HCT116 (cell line): ENCODE measurements at regions not wholly inside any gene's neighbourhood (a gene's known extent, or its start where the extent isn't known, plus 50 kb on each side); places are given as distances from the start of the nearest gene placed in this dataset.

Experiments
- ATAC-seq: fragments of 200-7000 bp; cut with Tn5 transposase; 2 replicates; pipeline ENCODE4 v1.9.1; 2020; ENCODE audit warnings: mild to moderate bottlenecking, moderate library complexity
- BruUV-seq: library from RNA; stranded (reverse); fragments of 400-500 nt; replicated peaks from 2 replicates; lab custom pipeline; 2021; lab: Mats Ljungman, UMichigan
- CTCF ChIA-PET: fragments of 300-600 bp; sonication (Branson Sonifier 250); formaldehyde crosslinking; loops from one replicate; lab custom pipeline; 2021; ENCODE audit warnings: antibody characterized with exemption; lab: Charles Lee
- POLR2A ChIA-PET: fragments of 300-600, 350-600 bp; sonication (Branson Sonifier 250); formaldehyde crosslinking; loops from one replicate; lab custom pipeline; 2021; ENCODE audit warnings: antibody characterized with exemption; lab: Charles Lee
- RAD21 ChIA-PET, 2 experiments: fragments of 300-600 bp; sonication (Branson Sonifier 250); formaldehyde crosslinking; loops; one replicate each; lab custom pipeline; 2023; ENCODE audit warnings: low total read pairs in 2 of 2; ENCODE audit not compliant: uncharacterized antibody in 2 of 2, unreplicated experiment in 2 of 2, low non-redundant PET in 1 of 2; lab: Charles Lee
- DNase-seq: peaks from one replicate; pipeline ENCODE4 v3.0.0-alpha.2; 2010; ENCODE audit warnings: low read depth, low spot score
- H2AFZ ChIP-seq: fragments of 200-600 bp; shearing (Covaris generic), sonication (generic); 2 replicates; pipeline ENCODE4 v1.6.1; 2017; ENCODE audit warnings: low read depth, mixed run types, mixed read lengths, antibody characterized with exemption, low read length; ENCODE audit not compliant: poor library complexity, severe bottlenecking
- H3K27ac ChIP-seq: 2 replicates; pipeline ENCODE4 v1.5.1; 2012; ENCODE audit warnings: low read depth, low read length
- H3K27me3 ChIP-seq: fragments of 200-600 bp; sonication (generic); 2 replicates; pipeline ENCODE4 v1.6.1; 2016; ENCODE audit warnings: mixed run types, low read length, mixed read lengths; ENCODE audit not compliant: insufficient read depth
- H3K36me3 ChIP-seq, 2 experiments: fragments of 200-500 bp in 1 of 2; fragments of 200-600 bp in 1 of 2; sonication (Bioruptor generic) in 1 of 2; sonication (generic) in 1 of 2; 2 replicates each; pipeline versions ENCODE4 v1.5.1 to v1.6.1; 2014 to 2016; ENCODE audit warnings: low read length in 2 of 2, inconsistent platforms in 1 of 2, mixed read lengths in 1 of 2, mixed run types in 1 of 2; ENCODE audit not compliant: insufficient read depth in 2 of 2, control insufficient read depth in 1 of 2
- H3K4me1 ChIP-seq, 2 experiments: fragments of 200-600 bp in 1 of 2; sonication (generic) in 1 of 2; 2 replicates each; pipeline versions ENCODE4 v1.5.1 to v1.6.1; 2012 to 2017; ENCODE audit warnings: low read length in 2 of 2, inconsistent platforms in 1 of 2, mild to moderate bottlenecking in 1 of 2, mixed read lengths in 1 of 2, mixed run types in 1 of 2, moderate library complexity in 1 of 2; ENCODE audit not compliant: insufficient read depth in 2 of 2, control insufficient read depth in 1 of 2
- H3K4me2 ChIP-seq: fragments of 200-600 bp; sonication (generic); 2 replicates; pipeline ENCODE4 v1.6.1; 2017; ENCODE audit warnings: mixed run types, low read length, mixed read lengths
- H3K4me3 ChIP-seq, 2 experiments: fragments of 200-600 bp in 1 of 2; sonication (generic) in 1 of 2; replicated peaks in 1 of 2; 2 replicates each; pipeline ENCODE4 v1.5.1; 2011 to 2016; ENCODE audit warnings: low read length in 2 of 2, control low read depth in 1 of 2, low read depth in 1 of 2, mild to moderate bottlenecking in 1 of 2, mixed read lengths in 1 of 2, mixed run types in 1 of 2
- H3K79me2 ChIP-seq: fragments of 200-600 bp; sonication (generic); 2 replicates; pipeline ENCODE4 v1.6.1; 2017; ENCODE audit warnings: mild to moderate bottlenecking, mixed run types, low read length, moderate library complexity, mixed read lengths; ENCODE audit not compliant: insufficient read depth
- H3K9ac ChIP-seq: fragments of 200-600 bp; sonication (generic); 2 replicates; pipeline ENCODE4 v1.6.1; 2016; ENCODE audit warnings: low read length, mixed read lengths
- H3K9me2 ChIP-seq: fragments of 200-600 bp; sonication (generic), shearing (Covaris generic); 2 replicates; pipeline ENCODE4 v1.6.1; 2017; ENCODE audit warnings: mixed run types, mild to moderate bottlenecking, moderate library complexity; ENCODE audit not compliant: insufficient read depth
- H3K9me3 ChIP-seq, 2 experiments: fragments of 200-500 bp in 1 of 2; fragments of 200-600 bp in 1 of 2; sonication (Bioruptor generic) in 1 of 2; sonication (generic) in 1 of 2; 2 replicates each; pipeline ENCODE4 v1.6.1; 2014 to 2017; ENCODE audit warnings: low read length in 2 of 2, mixed read lengths in 2 of 2, inconsistent platforms in 1 of 2, low read depth in 1 of 2, mild to moderate bottlenecking in 1 of 2, mixed run types in 1 of 2, moderate library complexity in 1 of 2; ENCODE audit not compliant: control insufficient read depth in 1 of 2, insufficient read depth in 1 of 2
- H4K20me1 ChIP-seq: fragments of 200-600 bp; sonication (generic), shearing (Covaris generic); 2 replicates; pipeline ENCODE4 v1.6.1; 2017; ENCODE audit warnings: mixed run types, mild to moderate bottlenecking, moderate library complexity; ENCODE audit not compliant: insufficient read depth
- CBX3 ChIP-seq: IDR thresholded peaks from 2 replicates; pipeline ENCODE4 v1.6.1; 2012; ENCODE audit warnings: low read depth
- CTCF ChIP-seq, 3 experiments: fragments of 200-600 bp in 1 of 3; sonication (generic) in 1 of 3; IDR thresholded peaks in 2 of 3; conservative IDR thresholded peaks in 1 of 3; 2 replicates each; pipeline ENCODE4 v1.5.1; 2012 to 2017; ENCODE audit warnings: low read depth in 2 of 3, low read length in 2 of 3, antibody characterized with exemption in 1 of 3, borderline replicate concordance in 1 of 3, control low read depth in 1 of 3, mild to moderate bottlenecking in 1 of 3, mixed read lengths in 1 of 3, mixed run types in 1 of 3, moderate library complexity in 1 of 3; ENCODE audit not compliant: insufficient read depth in 1 of 3
- EGR1 ChIP-seq: IDR thresholded peaks from 2 replicates; pipeline ENCODE4 v1.6.1; 2012; ENCODE audit warnings: low read depth
- FOSL1 ChIP-seq: IDR thresholded peaks from 2 replicates; pipeline ENCODE4 v1.6.1; 2012; ENCODE audit warnings: low read depth
- JUND ChIP-seq: IDR thresholded peaks from 2 replicates; pipeline ENCODE4 v1.6.1; 2012
- POLR2A ChIP-seq: IDR thresholded peaks from 2 replicates; pipeline ENCODE4 v1.7.0; 2011; ENCODE audit warnings: borderline replicate concordance; ENCODE audit not compliant: insufficient read depth, insufficient read length; ENCODE audit errors: extremely low read depth
- POLR2AphosphoS5 ChIP-seq: IDR thresholded peaks from 2 replicates; pipeline ENCODE4 v1.6.1; 2011; ENCODE audit warnings: mild to moderate bottlenecking, low read depth, low read length, moderate library complexity
- SRF ChIP-seq: IDR thresholded peaks from 2 replicates; pipeline ENCODE4 v1.6.1; 2012; ENCODE audit warnings: low read depth
- TCF7L2 ChIP-seq: IDR thresholded peaks from 2 replicates; pipeline ENCODE4 v1.7.0; 2011; ENCODE audit warnings: borderline replicate concordance, inconsistent platforms; ENCODE audit not compliant: insufficient read depth, insufficient read length; ENCODE audit errors: extremely low read depth
- ZFX ChIP-seq: fragments of 450-650 bp; IDR thresholded peaks from 2 replicates; pipeline ENCODE4 v1.6.1; 2017
- ZNF274 ChIP-seq: fragments of 200-500 bp; sonication (Bioruptor generic); IDR thresholded peaks from 2 replicates; pipeline ENCODE4 v1.6.1; 2014; ENCODE audit warnings: mild to moderate bottlenecking, low read depth, low read length, inconsistent platforms
- intact Hi-C: fragments of 100-400 bp; cut with micrococcal nuclease; formaldehyde crosslinking; loops from 2 replicates; pipeline ENCODE4 v1.10.0; 2022
- TF ChIP-seq, protein P1 (sequence below): IDR thresholded peaks from 2 replicates; pipeline ENCODE4 v1.6.1; 2012

DNA sequence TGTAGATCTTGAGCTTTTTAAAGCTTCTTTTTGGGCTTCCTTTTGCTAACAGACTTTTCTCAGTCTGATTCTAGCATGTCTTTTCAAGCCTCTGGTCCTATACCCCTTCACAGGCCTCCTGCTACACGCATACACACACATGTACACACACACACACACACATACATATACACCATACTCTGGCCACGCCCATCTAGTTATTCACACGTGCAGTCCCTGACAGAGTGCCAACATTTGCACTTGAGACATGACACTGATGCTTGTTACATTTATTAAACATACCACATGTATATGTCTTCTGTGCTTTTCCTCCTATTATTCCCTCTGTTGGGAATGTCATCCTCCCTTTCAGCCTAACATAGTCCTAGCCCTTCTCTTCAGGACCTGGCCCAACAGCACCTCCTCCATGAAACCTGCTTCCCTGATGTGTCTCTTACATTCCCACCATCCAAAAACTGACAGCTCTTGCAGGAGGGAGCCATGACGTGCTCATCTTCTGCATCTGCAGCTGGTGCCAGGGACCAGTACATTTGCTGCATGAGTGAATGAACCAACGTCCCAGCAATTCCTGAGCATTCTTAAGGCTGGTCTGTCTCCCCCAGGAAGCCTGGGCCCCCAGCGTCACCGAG lies 222.1 kb downstream of the ARHGAP12 start:
- ATAC-seq (no peak), DNase-seq (no peak)
- intact Hi-C loops = no loop called here
- no peak for TF ChIP-seq ZNF274
- TF ChIP-seq POLR2A = no peak
- TF ChIP-seq JUND = no peak
- no peak for TF ChIP-seq ZFX
- TF ChIP-seq EGR1 = no peak
- no peak for TF ChIP-seq POLR2AphosphoS5
- Histone ChIP-seq H3K9ac (no peak overlapping the region), H3K79me2 (no peaks in the 10 kb centered on the region), H3K4me3 (no peak overlapping the region), H3K27me3 (no peaks in the 10 kb centered on the region), H3K36me3 (no peaks in the 10 kb centered on the region), H3K9me2 (no peaks in the 10 kb centered on the region), H3K9me3 (peaks cover 0 to 4% of the 10 kb centered on the region in 2 experiments; a peak in 2 of 4 replicates), H3K4me1 (no peaks in the 10 kb centered on the region), H3K27ac (no peak overlapping the region), H4K20me1 (no peaks in the 10 kb centered on the region), H2AFZ (no peak overlapping the region), H3K4me2 (no peak overlapping the region)
- ChIA-PET RAD21 (no interaction called here), POLR2A (no interaction called here), CTCF (no interaction called here)
- no TSS peak for BruUV-seq

- TF ChIP-seq CBX3 = no peak
- TF ChIP-seq SRF = no peak
- TF ChIP-seq CTCF (IDR thresholded peaks at IDR 0.05 in 2 of 3, conservative IDR thresholded peaks at IDR 0.05 in 1 of 3; ENCODE audit: borderline replicate concordance in 1 of 3, insufficient read depth in 1 of 3, low read depth in 2 of 3, low read length in 2 of 3) = no peak
- no peak for TF ChIP-seq TCF7L2
- TF ChIP-seq, protein P1, sequence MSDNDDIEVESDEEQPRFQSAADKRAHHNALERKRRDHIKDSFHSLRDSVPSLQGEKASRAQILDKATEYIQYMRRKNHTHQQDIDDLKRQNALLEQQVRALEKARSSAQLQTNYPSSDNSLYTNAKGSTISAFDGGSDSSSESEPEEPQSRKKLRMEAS = no peak
- no peak for TF ChIP-seq FOSL1
- TF ChIP-seq JUND = no peak
- TF ChIP-seq, all 23 proteins: peak for 0
- no peaks in the 10 kb centered on the region for H3K9me3 ChIP-seq
- no peaks in the 10 kb centered on the region for H4K20me1 ChIP-seq
- ChIA-PET CTCF (no interaction called here), POLR2A (no interaction called here), RAD21 (no interaction called here)
- H3K4me3 ChIP-seq = no peak overlapping the region
- no TSS peak for BruUV-seq
- DNase-seq (no peak), ATAC-seq (no peak)
- no peak overlapping the region for H2AFZ ChIP-seq
- no peak overlapping the region for H3K27ac ChIP-seq
- H3K79me2 ChIP-seq = no peaks in the 10 kb centered on the region
- H3K9ac ChIP-seq = no peak overlapping the region
- intact Hi-C loops = no loop called here
- no peaks in the 10 kb centered on the region for H3K27me3 ChIP-seq
- no peaks in the 10 kb centered on the region for H3K36me3 ChIP-seq
- no peak overlapping the region for H3K4me2 ChIP-seq
- H3K4me1 ChIP-seq = no peaks in the 10 kb centered on the region
- H3K9me2 ChIP-seq = no peaks in the 10 kb centered on the region
These were observed 223.5 kb downstream of the ARHGAP12 start for GRCh38 chr10:31705136-31705535.
